ENCODE measurements at regions not wholly inside any gene's neighbourhood (a gene's known extent, or its start where the extent isn't known, plus 50 kb on each side); places are given as distances from the start of the nearest gene placed in this dataset.

DNA sequence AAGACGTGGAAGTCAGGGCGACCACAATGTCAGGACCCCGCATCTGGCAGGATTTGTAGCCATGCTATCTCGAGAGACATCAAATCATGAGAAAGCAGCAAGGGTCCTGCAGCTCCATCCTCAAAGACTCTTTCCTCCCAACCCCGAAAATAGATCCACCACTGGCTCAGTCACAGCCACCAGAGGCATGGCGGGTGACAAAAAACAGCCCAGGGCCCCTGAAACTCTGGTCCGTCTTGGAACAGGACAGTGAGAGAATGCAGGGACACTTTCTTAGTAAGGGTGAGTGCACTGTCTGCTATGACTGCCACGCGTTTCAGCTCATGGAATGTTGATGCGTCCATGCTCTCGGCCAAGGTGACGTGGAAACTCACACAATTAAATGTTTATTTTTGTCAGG lies 220.9 kb downstream of the IRX2 start:
- DNase-seq (ENCODE audit: low read depth), result no peak

DNA sequence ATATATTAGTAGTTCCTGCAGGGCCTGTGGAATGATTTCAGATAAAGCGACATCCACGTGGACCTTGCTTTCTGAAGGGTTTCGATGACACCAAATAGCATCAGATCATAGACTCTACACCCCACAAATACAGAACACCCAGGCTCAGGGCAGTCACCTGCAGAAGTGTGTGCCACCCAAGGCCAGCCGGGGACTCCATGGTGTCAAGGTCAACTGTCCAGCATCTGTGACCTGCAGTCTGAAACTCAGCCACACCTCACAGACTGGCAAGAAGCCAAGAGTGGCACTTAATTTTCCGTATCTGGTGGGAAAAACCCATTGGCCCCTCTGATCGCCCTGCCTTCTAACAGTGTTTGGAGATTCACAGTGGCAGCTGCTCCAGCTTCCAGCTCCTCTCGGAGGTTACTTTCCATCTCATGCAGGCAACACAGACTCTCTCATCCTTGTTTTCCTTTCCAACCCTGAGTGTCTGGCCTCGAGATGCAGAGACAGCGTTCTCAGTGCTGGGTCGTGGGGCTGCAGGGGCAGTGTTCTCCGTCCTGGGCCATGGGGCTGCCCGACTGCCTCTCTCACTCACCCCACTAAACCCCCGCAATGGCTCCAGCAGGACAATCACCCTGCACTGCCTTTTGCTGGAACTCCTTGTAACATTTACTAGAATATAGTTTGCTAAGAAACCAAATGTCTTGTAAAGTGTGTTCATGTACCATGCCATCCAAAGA lies 221.9 kb downstream of the IRX2 start:
- no peak for DNase-seq (ENCODE audit: low read depth)

DNA sequence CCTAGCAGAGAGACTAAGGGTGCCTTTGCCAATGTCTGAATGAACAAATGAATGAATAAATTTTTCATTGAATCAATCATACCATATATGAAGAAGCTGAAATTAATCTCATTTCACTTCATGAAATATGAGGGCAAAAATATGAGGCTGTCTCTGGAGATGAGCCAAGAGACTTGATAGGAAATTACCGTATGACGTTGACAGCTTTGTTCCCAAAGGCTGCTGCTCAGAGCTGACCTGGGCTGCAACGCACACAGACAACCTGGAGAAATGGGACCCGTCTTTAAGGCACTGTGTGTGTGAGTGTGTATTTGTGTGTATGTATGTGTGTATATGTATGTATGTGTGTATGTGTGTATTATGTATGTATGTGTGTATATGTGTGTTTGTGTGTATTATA lies 226.1 kb downstream of the IRX2 start:
- no peak for DNase-seq (ENCODE audit: low read depth)

GRCh38 chr5:2524620-2525019 lies 226.9 kb downstream of the IRX2 start:
- no peak for DNase-seq (ENCODE audit: low read depth)

DNA sequence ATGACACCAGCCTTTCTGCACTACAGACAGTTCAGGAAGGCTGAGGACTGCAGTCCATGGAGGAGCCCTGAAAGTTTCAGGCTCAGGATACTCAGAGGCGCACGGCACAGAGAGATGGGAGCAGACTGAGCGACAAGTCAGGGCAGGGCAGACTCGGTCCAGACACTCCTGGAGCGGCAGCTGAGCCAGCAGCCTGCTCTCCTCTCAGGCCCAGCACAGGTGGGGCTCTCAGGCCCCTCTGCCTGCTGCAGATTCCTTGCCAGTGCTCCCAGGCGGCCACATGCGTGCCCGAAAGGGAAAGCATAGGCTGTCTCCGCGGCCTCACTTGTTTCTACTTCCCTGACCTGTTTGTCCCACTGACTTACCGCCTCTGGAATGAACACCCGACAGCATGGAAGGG lies 228.3 kb downstream of the IRX2 start:
- no peak for DNase-seq (ENCODE audit: low read depth)

- DNase-seq (ENCODE audit: low read depth), result no peak
Observed at GRCh38 chr5:2522372-2522771, 229.1 kb downstream of the IRX2 start.

- no peak for DNase-seq (ENCODE audit: low read depth)
Observed at GRCh38 chr5:2519153-2519552, 232.3 kb downstream of the IRX2 start.

DNA sequence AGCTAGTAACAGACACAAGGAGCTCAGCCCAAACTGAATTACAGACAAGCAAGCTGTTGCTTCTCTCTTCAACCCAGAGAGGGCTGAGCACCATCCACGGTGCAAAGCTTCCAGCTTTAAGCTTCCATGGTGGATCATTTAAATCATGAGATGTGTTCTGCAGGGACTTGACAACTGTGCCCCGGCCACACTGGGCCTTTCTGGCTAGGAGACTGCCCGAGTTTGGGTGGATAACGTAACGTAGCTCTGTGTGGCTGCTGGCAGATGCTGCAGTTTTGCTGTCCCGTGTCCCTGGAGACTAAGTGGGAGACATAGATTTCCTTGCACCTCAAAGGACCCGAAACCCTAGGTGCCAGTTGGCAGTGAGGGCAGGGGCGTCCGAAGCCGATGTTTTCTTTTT lies 234.0 kb downstream of the IRX2 start:
- DNase-seq (ENCODE audit: low read depth), result no peak

- DNase-seq (ENCODE audit: low read depth), result no peak
Observed at GRCh38 chr5:2515180-2515764, 236.2 kb downstream of the IRX2 start.

DNA sequence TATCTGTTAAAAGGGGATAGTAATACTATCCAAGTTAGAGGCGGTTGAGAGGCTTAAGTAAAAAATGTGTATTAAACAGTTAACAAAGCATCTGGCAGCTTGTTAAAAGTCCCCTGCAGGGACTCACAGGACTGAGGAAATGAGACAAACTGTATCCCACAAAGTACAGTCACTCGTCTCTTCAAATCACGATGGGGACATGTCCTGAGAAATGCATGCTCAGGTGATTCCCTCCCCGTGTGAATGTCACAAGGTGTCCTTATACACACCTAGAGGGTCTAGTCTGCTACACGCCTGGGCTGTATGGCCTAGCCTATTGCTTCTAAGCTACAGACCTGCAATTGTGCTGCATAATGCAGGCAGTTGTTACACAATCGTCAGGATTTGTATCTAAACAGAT lies 237.0 kb downstream of the IRX2 start:
- DNase-seq (ENCODE audit: low read depth), result no peak

- DNase-seq (ENCODE audit: low read depth), result no peak
Observed at GRCh38 chr5:2511706-2512105, 239.8 kb downstream of the IRX2 start.

DNA sequence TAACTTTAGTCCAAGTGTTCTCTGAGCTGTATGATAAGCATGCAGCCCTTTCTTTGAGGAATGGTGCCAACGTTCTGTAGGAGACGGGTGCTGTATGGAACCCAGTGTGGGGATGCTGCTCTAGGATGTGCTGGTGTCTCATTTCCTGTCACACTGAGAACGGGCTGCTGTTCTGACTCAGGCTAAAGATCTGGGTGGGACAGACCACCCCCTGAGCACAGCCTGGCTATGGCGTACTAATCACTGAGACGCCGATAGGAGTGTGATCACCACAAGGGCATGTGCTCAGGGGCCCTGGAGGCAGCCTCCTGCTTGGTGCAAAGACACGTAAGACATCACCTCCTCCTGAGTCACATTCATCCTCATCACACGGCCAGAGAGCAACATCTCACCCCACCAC lies 240.4 kb downstream of the IRX2 start:
- DNase-seq (ENCODE audit: low read depth), result no peak

DNA sequence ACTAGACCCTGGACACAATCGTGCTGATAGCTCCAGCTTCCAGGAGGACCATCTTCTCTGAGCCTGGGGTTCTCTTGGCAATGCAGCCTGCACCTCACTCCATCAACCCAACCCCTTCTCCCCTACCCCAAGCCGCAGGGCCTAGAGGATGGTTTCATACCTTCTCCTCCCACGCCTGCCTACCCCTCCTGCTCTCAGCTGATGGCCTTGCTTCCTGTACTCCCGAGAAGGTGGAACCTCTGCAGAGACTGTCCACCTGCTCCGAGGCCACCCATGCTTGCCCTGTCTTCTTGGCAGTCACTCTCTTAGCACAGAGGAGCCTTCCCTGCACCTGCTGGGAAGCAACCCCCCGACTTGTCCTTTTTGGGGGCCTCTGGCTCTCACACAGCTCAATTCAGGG lies 241.9 kb downstream of the IRX2 start:
- no peak for DNase-seq (ENCODE audit: low read depth)

DNA sequence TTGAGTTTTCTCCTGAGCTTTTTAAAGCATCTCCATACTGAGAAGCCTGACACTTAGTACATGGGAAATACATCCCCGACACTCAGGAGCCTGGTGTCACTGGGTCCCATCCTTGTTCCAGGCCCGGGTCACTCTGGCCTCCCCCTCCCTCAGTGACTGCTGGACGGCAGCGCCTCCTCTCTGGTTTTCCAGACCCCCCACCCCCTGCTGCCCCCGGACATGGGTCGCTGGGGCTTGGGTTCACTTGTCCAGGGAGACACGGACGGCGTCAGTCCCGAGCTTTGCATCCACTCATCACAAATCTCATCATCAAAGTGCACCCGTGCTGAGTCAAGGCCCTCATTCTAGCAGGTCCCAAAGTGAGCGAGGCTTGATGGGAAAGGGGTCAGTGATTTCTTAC lies 243.0 kb downstream of the IRX2 start:
- no peak for DNase-seq (ENCODE audit: low read depth)

DNA sequence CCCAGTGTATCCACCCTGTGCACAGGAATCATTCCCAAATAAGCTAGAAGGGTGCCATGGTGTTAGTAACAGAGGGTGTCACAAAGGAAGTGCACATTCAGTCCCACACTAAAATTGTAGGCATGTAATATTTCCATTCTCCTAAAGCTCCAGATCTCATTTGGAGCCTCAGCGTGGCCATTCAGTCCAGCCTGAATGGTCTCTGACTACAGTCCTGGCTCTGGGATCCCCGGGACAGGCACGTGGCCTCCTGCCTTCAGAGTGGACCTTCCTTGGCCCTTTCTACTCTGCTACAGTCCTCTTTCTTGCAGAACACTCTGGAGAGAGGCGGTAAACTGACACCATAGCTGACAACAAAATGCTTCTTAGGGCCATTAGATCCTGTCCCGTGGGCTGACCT lies 243.9 kb downstream of the IRX2 start:
- DNase-seq (ENCODE audit: low read depth), result no peak

- DNase-seq (ENCODE audit: low read depth), result no peak
Observed at GRCh38 chr5:2506603-2507002, 244.9 kb downstream of the IRX2 start.

DNA sequence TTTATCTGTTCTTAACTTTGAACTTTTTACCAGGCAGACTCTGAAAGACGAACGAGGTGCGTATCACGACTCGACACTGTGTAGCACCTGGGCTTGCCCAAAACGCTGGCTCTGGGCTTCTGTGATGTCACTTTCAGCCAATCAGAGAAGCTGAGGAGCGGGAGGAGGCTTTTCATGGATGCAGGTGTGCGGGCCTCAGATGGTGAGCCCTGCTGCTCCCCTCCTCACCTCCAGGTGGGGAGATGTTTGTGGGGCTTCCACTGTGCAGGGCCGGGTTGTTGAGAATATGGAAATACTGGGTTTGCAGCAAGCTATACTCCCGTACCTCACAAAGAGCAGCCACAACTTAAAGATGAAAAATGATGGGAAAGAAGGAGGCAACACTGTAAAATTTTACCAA lies 246.3 kb downstream of the IRX2 start:
- DNase-seq (ENCODE audit: low read depth), result no peak

GRCh38 chr5:2502970-2503594 lies 248.4 kb downstream of the IRX2 start:
- DNase-seq (ENCODE audit: low read depth), result no peak

- no peak for DNase-seq (ENCODE audit: low read depth)
Observed at GRCh38 chr5:2499917-2500316, 251.6 kb downstream of the IRX2 start.

GRCh38 chr5:2496891-2497290 lies 254.6 kb downstream of the IRX2 start:
- DNase-seq (ENCODE audit: low read depth), result no peak

DNA sequence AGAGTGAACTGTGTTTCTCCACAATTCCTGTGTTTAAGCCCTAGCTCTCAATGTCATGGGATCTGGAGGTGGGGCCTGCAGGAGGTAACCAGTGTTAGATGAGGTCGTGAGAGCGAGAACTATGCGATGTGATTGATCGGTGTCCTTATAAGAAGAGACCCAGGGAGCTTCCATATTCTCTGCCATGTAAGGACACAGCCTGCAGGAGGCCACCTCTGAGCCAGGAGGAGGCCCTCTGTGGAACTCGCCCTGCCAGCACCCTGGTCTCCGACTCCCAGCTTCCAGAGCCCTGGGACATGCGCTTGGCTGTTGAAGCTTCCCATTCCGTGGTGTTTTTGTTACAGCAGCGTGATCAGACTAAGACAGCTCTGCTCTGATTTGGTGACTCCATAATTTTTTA lies 255.4 kb downstream of the IRX2 start:
- no peak for DNase-seq (ENCODE audit: low read depth)

GRCh38 chr5:2493356-2493755 lies 258.1 kb downstream of the IRX2 start:
- no peak for DNase-seq (ENCODE audit: low read depth)

- DNase-seq (ENCODE audit: low read depth), result no peak
Observed at GRCh38 chr5:2492476-2492875, 259.0 kb downstream of the IRX2 start.

DNA sequence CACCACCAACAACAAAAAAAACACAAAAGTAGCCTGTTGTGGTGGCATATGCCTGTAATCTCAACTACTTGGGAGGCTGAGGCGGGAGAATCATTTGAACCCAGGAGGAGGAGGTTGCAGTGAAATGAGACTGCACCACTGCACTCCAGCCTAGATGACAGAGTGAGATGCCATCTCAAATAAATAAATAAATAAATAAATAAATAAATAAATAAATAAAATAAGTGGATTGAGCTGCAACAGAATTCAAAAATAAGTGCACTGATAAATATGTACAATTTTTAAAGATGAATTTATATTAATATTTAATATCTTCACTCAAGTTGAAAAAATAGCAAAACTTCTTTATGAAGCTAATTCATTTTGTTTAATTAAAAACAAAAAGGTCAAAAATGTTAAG lies 259.6 kb downstream of the IRX2 start:
- no peak for DNase-seq (ENCODE audit: low read depth)

Data from activated T-cell treated with anti-CD3 and anti-CD28 coated beads for 1 hour (primary cell).